A673 (cell line): ENCODE measurements at regions not wholly inside any gene's neighbourhood (a gene's known extent, or its start where the extent isn't known, plus 50 kb on each side); places are given as distances from the start of the nearest gene placed in this dataset.

ENCODE experiments used
- BruUV-seq: library from RNA; stranded (reverse); fragments of 400-500 nt; replicated peaks from 2 replicates; lab custom pipeline; 2021; lab: Mats Ljungman, UMichigan
- CTCF ChIA-PET: fragments of 300-600 bp; sonication (Branson Sonifier 250); formaldehyde crosslinking; loops from one replicate; lab custom pipeline; 2022; ENCODE audit warnings: antibody characterized with exemption; lab: Charles Lee
- POLR2A ChIA-PET: fragments of 300-600 bp; sonication (Branson Sonifier 250); formaldehyde crosslinking; loops from one replicate; lab custom pipeline; 2022; ENCODE audit warnings: antibody characterized with exemption; ENCODE audit not compliant: low non-redundant PET; lab: Charles Lee
- DNase-seq: peaks from one replicate; pipeline ENCODE4 v3.0.0-alpha.2; 2015; ENCODE audit warnings: low spot score
- H3K27ac ChIP-seq: fragments of 200-600 bp; sonication (generic); 2 replicates; pipeline ENCODE4 v1.5.1; 2016; ENCODE audit warnings: mixed run types, low read depth, mild to moderate bottlenecking, mixed read lengths, antibody characterized with exemption, low read length; ENCODE audit not compliant: poor library complexity, severe bottlenecking
- H3K27me3 ChIP-seq: fragments of 200-600 bp; sonication (generic); replicated peaks from 2 replicates; pipeline ENCODE4 v1.6.1; 2017; ENCODE audit warnings: mixed run types, low read depth, mild to moderate bottlenecking, mixed read lengths, antibody characterized with exemption, low read length; ENCODE audit not compliant: insufficient read depth, poor library complexity
- H3K36me3 ChIP-seq: fragments of 200-600 bp; sonication (generic); 2 replicates; pipeline ENCODE4 v1.6.1; 2016; ENCODE audit warnings: mixed run types, mild to moderate bottlenecking, mixed read lengths, antibody characterized with exemption, low read length; ENCODE audit not compliant: insufficient read depth, poor library complexity, severe bottlenecking
- H3K4me1 ChIP-seq: fragments of 200-600 bp; sonication (generic); 2 replicates; pipeline ENCODE4 v1.6.1; 2017; ENCODE audit warnings: mixed run types, mild to moderate bottlenecking, mixed read lengths, antibody characterized with exemption, low read length; ENCODE audit not compliant: insufficient read depth, poor library complexity, severe bottlenecking
- H3K4me3 ChIP-seq: fragments of 200-600 bp; sonication (generic); 2 replicates; pipeline ENCODE4 v1.5.1; 2016; ENCODE audit warnings: low read depth, mixed run types, mild to moderate bottlenecking, mixed read lengths, low read length; ENCODE audit not compliant: poor library complexity, severe bottlenecking
- H3K9me3 ChIP-seq: fragments of 200-600 bp; sonication (generic); 2 replicates; pipeline ENCODE4 v1.6.1; 2016; ENCODE audit warnings: mixed run types, low read depth, mild to moderate bottlenecking, mixed read lengths, antibody characterized with exemption, low read length; ENCODE audit not compliant: poor library complexity, severe bottlenecking
- CTCF ChIP-seq: fragments of 300-800, 200-600 bp; sonication (generic); conservative IDR thresholded peaks from 2 replicates; pipeline ENCODE4 v1.5.1; 2017; ENCODE audit warnings: low read depth, mild to moderate bottlenecking, antibody characterized with exemption, low read length, moderate library complexity, mixed read lengths
- EZH2 ChIP-seq: fragments of 200-600 bp; sonication (generic); IDR thresholded peaks from 2 replicates; pipeline ENCODE4 v1.6.1; 2017; ENCODE audit warnings: borderline replicate concordance, low read depth, mild to moderate bottlenecking, mixed read lengths, antibody characterized with exemption, low read length; ENCODE audit not compliant: poor library complexity, severe bottlenecking
- intact Hi-C: fragments of 100-400 bp; cut with micrococcal nuclease; formaldehyde crosslinking; loops from one replicate; pipeline ENCODE4 v1.10.0; 2022; ENCODE audit not compliant: unreplicated experiment

GRCh38 chr13:109647053-109647452 is 139.3 kb downstream of the IRS2 start:
- POLR2A ChIA-PET, result interaction anchor here (0.7 kb wide), 1 partner anchor 20 kb away, joined by 3 read pairs; no protein-coding TSS in a partner anchor

DNA sequence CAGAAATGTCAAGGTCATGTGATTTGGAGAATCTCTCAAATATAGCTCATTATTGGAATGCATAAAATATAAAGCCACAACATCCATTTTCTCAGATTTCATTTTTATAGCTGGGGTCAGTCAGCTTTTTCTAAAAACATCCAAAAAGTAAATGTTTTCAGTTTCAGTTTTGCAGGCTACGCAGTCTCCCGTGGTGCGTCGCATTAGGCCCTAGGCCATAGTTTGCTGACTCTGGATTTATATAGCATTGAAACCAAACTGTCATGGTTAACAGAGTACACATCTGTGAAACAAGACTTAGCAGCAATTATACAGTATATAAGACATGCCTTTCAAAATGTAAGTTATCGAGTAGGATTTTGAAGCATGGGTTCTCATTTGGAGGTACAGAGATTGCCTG is 140.0 kb downstream of the IRS2 start:
- ChIA-PET POLR2A (no interaction called here), CTCF (no interaction called here)
- no peak overlapping the region for H3K4me3 ChIP-seq
- peak overlapping the region; percentile 64 for H3K27ac ChIP-seq
- no peak for DNase-seq
- H3K4me1 ChIP-seq, result peaks cover 23% of the 10 kb centered on the region
- H3K9me3 ChIP-seq, result no peaks in the 10 kb centered on the region
- no peaks in the 10 kb centered on the region for H3K27me3 ChIP-seq
- intact Hi-C loops, result no loop called here
- BruUV-seq, result no TSS peak
- TF ChIP-seq CTCF (no peak), EZH2 (no peak)
- no peaks in the 10 kb centered on the region for H3K36me3 ChIP-seq

More at GRCh38 chr13:109647053-109647452, 139.3 kb downstream of the IRS2 start:
- H3K27me3 ChIP-seq, result no peaks in the 10 kb centered on the region
- intact Hi-C loops, result no loop called here
- H3K36me3 ChIP-seq, result no peaks in the 10 kb centered on the region
- CTCF ChIA-PET, result no interaction called here
- H3K4me1 ChIP-seq, result peaks cover 30% of the 10 kb centered on the region
- no TSS peak for BruUV-seq
- DNase-seq, result peak; percentile 86
- TF ChIP-seq CTCF (no peak), EZH2 (no peak)
- no peaks in the 10 kb centered on the region for H3K9me3 ChIP-seq
- no peak overlapping the region for H3K4me3 ChIP-seq
- H3K27ac ChIP-seq, result peak overlapping the region; percentile 64

DNA sequence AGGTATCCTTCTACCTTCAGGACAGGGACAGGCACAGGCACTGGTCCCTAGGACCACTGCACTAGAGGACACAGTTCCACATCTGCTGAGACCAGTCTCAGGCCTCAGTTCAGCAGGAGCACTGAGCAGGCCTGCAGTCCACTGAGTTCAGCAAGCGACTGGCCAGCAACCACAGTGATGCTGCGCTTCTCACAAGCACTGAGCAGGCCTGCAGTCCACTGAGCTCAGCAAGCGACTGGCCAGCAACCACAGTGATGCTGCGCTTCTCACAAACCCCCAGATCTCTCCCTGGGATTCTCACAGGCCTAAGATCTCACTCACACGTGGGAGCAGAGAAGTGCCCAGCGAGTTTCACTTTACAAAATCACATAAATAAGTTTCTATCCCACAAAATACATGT is 140.6 kb downstream of the IRS2 start:
- CTCF ChIA-PET, result no interaction called here
- no peak for TF ChIP-seq EZH2
- no peak for TF ChIP-seq CTCF
- intact Hi-C loops, result no loop called here
- Histone ChIP-seq H3K27me3 (no peaks in the 10 kb centered on the region), H3K4me3 (no peak overlapping the region), H3K9me3 (peaks cover 6% of the 10 kb centered on the region), H3K36me3 (no peaks in the 10 kb centered on the region), H3K4me1 (peaks cover 20% of the 10 kb centered on the region), H3K27ac (peak overlapping the region; percentile 32)
- POLR2A ChIA-PET, result no interaction called here
- no peak for DNase-seq
- BruUV-seq, result no TSS peak
